NCI-H1092 treated with DMSO at 0.1 percent for 48 hours (cell line): ENCODE measurements at regions not wholly inside any gene's neighbourhood (a gene's known extent, or its start where the extent isn't known, plus 50 kb on each side); places are given as distances from the start of the nearest gene placed in this dataset.
"Not testable (repeated sequence)": the region's sequence is repeated elsewhere in the genome, so short reads cannot be mapped to it uniquely, and the experiment has no call there.

Experiments
- DNase-seq: peaks from one replicate; lab custom pipeline; 2025; lab: John Stamatoyannopoulos, UW

DNA sequence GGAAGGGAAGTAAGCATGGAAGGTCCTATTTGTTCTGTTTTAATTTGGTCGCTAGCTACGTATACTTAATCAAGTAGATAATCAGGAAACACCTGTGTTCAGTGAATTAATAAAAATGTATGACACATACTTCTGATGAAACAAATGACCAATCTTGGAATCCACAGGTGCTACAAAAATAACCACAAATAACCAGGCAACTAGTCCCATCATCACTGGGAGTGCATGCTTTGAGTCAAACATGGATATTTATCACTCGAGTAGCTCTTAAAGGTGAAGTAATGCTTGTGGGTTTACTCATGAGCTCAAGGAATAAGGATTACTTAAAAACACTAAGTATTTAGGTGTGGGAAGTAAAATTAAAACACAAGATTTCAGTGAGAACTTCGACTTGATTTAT is 285.6 kb upstream of the ID4 start:
- no peak for DNase-seq

DNA sequence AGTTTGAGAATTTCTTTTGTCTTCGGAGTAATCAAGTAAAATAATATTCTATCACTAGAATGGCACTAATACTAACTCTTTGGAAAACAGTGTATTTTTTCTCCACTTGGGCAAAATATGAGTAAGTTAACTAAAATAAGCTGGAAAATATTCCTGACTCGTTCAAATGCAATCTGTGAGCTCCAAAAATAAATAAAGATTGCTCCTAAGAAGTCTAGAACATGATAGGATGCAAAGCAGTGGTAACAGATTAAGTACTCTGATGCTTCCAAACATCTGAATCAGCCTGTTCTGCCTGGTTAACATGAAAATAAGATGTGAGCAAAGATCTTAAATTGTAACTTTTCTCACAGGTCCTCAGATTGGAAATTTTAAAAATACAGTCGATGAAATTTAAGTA is 285.1 kb upstream of the ID4 start:
- no peak for DNase-seq

DNA sequence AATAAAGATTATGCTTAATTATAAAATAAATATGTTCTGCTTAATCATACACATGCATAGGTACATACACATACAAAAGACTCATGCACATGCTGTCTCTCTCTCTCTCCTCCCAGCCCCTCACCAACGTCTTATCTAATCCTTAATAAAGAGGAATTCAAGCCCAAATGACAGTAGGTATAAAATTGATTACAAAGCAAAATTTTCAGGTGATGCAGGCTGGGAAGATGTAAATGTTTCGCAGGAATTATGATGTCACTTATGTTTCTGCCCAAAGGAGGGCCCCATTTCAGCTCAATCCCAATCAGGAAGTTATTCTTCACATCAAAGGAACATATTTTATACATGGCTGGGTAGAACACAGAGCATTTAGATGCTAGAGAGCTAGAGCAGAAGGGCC is 284.6 kb upstream of the ID4 start:
- no peak for DNase-seq

DNA sequence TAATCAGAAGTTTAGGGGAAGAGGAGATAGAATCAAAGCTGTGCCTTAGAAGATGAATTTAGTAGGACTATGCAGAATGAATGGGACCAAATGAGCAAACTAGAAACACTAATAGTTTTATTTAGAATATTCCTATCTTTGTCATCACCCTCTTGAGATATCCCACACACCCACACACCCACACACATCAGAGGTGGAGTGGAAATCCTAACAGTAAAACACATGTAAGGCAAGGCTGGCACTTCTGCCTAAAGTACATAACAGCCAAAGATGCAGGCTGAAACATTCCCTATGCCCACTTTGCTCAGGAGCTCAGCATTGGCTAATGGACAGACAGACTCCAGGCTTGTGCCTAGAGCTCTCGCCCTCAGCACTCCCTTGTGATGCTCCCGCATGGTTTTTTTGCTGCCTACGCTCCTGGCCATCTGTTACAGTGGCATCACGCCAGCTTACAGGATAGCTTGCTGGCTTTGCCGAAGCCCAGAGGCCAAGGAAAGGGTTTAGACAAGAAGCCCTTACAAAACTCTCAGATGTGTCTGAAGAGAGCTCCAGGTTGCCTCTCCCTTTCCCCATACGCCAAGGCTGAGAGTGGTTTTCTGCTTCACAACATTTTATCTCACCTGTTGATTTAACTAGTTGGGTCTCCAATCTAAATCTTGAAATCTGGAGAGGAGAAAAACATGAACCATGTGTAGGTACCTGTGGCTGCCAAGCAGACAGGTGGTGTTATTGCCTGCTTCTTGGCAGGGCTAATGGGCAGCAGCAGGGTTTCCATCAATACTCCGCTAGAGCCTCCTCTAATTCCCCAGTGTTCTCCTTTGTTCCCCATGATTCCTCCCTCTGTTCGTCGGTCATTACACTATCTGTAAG is 282.6 kb upstream of the ID4 start:
- peak; percentile 95 for DNase-seq

DNA sequence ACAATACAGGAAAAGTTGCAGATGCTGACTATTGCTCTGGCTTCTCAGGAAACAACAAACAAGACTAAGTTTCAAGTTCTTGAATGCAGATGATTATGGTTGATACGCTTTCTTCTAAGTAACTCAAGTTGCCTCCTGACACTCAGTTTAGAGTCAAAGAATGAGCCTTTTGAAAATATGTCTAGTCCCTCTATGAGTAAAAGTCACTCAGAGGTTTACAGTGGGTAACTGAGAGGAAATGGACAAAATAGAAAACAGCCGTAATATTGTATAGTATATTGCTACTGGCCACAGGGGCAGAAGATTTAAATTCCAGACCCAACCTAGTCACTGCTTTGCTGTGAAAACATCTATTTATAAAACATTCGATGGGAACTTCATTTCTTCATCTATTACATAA is 280.0 kb upstream of the ID4 start:
- no peak for DNase-seq

DNA sequence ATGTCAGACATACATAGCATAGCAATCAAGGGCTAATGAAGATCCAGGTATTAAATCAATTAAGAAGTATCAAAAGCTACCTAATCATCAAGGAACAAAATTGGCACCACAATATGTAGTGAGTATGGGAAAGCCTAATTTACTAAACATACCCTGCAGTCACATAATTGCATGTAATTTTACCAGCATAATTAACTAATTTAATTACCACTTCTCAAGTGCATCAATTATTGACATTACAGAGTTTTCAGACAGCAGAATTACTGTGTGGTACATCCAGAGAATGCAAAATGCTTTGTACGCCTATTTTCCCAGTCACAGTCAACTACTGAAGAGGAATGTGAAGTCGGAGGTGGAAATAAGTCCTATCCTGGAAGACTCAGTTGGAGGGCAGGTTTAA is 279.0 kb upstream of the ID4 start:
- no peak for DNase-seq

DNA sequence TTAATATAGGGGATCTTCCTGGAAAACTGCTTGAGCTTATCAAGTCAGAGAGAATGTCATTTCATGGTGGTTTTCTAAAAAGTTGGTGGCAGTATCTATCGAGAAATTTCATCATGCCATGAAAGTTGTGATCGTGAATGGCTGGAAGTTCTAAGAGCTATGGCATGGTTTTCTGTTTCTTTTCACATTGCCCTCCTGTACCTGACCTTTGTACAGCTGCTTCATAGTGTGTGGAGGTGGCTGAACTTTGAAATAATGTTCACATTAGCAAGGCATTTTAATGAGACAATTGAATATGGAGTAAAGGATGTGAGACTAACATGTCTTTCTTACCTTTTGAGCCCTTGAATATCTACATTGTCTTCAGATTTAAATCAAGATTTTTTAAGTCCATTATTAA is 278.2 kb upstream of the ID4 start:
- DNase-seq: no peak

DNA sequence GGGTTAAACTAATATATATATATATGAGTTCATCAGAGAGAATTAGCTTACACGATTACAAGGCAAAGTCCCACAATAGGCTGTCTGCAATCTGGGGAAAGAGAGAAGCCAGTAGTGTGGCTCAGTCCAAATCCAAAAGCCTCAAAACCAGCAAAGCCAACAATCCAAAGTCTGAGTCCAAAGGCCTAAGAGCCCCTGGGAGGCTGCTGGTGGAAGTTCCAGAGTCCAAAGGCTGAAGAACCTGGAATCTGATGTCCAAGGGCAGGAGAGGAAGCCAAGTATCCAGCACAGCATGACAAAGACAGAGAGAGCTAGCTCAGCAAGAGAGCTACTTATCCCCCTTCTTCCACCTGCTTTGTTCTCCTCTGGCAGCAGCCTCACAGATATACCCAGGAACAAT is 274.7 kb upstream of the ID4 start:
- no peak for DNase-seq

DNA sequence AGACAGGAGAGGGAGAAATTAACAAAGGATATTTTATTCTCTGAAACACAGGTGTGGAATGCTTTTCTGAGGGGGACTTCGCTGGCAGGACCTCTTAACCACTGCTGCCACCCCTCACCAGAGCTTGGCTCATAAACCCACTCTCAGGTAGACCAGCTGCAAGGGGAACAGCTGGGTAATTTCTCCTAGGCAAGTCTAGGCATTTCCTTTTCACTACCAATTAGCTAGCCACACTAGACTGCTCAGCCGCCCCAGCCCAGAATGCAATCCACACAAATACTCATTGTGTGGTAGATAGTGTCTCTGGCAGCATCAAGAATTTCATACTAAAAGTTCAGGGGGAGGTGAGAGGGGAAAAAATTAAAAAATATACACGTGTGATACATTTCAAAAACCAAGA is 267.6 kb upstream of the ID4 start:
- no peak for DNase-seq

DNA sequence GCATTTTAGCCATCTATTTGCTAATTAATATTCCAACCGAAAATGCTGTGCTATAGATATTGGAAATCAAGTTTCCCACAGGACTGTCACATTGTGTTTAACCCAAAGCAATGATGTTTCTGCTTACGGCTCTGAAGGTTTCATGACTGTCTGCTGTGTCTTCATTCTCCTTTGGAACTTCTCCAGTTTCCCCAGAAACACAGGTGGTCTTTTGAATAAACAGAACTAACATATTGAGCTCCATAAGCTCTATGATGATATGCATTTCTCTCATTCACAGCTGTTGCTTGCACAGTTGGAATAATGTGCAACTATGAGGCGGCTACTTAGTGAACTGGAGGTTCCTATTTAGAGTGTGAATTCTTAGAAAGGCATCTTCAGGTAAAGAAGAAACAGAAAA is 266.0 kb upstream of the ID4 start:
- no peak for DNase-seq

DNA sequence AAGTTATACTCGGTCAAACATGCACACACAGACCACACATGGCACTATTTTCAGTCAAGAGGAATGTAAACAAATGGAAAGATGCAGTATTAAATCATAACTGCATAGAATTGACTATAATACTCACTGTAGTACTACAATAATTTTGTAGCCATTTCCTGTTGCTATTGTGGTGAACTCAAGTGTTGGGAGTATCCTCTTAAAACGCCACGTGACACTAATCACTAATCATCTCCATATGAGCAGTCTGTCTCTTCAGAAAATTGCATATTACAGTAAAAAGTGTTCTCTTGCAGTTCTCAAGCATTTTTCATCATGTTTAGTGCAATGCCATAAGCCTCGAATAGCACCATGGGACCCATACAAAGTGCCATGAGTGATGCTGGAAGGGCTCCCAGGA is 258.7 kb upstream of the ID4 start:
- no peak for DNase-seq

DNA sequence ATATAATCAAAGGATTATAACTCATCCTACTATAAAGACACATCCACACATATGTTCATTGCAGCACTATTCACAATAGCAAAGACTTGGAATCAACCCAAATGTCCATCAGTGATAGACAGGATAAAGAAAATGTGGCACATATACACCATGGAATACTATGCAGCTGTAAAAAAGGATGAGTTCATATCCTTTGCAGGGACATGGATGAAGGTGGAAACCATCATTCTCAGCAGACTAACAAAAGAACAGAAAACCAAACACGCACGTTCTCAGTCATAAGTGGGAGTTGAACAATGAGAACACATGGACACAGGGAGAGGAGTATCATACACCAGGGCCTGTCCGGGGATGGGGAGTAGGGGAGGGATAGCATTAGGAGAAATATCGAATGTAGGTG is 253.0 kb upstream of the ID4 start:
- DNase-seq: not testable (repeated sequence)

DNA sequence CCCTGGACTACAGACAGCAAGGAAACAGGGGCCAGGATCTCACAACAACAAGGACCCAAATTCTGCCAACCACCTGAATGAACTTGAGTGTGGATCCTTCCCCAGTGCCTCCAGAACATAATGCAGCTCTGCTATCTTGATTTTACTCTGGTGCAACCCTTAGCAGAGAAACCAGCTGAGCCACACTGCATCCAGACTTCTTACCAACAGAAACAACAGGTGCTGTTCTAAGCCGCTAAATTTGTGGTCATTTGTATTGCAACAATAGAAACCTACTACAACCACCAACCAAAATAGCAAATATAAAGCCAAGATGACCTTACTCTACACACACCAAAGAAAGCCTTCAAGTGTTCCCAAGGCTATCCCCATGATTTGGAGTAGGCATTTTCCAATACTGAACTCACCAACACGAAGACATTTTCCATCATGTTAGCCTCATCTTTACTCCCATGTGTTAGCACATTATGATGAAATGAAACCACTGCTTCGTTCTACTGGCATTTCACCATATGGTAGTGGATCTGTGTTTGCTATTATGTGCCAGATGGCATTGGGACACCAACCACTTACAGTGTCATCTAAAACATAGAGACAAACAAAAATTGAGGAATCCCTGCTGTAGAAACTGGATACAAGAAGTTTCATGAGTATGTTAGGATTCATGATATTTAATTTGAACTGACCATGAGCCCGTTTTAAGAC is 249.8 kb upstream of the ID4 start:
- no peak for DNase-seq

DNA sequence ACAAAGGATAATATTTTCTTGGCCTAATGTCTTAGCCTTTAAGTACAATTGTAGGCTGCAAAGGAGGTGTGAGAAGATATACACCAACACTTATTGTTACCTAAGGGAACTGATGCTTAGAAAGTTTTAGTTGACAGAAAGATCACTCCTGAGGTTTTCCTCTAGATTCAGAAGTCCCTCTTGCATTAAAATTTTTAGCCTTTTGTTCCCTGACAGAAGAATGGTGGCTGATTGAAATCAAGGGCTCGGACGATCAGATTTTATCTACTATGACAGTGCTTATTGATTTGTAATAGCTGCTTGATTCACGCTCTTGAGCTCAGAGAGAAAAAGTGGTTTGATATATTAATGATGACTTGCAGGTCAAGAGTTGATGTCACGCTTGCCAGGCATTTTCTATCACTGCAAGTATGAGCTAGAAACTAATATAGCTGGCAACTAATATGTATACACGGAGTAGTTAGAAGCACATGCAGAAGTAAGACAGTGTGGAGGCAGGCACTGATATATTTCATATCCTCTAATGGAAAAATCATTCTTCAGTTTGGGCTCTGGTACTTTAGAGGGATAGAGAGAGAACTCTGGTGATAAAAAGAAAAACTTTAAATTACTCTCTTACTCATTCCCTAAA is 246.6 kb upstream of the ID4 start:
- DNase-seq: no peak

DNA sequence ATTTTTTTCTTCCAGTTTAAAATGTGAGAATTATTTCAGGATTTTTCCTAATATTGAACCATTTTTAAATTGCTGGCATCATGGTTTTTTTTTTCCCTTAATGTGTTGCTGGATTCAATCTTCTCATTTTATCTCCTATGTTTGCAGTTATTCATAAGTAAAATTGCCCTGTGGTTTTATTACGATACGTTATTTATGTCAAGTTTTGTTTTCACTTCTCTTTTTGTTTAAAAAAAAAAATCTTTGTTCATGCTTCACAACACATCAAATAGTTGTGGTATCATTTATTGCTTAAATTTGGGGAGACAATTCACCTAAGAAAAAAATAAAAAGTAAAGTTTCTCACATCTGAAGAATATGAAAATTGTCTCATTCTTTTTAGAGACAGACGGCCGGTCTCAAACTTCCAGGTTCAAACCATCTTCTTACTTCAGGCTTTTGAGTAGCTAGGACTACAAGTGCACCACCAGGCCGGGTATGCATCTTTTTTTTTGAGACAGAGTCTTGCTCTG is 239.3 kb upstream of the ID4 start:
- no peak for DNase-seq

DNA sequence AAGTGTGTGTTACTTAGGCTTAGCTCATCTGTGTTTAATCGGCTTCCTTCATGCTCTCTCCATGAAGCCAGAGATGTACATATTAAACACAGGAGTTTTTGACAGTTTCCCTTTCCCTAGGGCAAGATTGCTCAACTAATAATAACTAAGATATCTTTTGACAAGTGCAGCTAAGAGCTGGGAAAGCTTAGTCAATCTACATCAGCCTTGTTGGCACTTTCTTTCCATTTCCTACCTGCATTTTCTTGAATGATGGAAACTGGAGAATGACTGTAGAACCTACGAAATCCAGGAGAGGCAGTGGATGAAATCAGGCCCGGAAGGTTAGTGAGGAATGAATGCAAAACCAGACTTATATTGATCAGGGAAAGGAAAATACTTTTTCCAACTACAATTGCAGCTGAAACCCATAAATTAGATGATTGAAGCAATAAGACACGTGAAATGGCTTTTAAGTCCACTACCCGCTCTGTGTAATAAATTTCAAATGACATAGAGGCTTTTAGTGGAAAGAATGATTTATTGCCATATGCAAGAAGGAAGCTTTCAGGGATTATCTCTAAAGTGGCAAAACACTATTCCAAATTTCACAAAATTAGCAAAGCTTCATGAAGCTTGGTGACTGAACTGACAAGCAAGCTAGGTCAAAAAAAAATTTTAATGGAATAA is 237.2 kb upstream of the ID4 start:
- DNase-seq: no peak

DNA sequence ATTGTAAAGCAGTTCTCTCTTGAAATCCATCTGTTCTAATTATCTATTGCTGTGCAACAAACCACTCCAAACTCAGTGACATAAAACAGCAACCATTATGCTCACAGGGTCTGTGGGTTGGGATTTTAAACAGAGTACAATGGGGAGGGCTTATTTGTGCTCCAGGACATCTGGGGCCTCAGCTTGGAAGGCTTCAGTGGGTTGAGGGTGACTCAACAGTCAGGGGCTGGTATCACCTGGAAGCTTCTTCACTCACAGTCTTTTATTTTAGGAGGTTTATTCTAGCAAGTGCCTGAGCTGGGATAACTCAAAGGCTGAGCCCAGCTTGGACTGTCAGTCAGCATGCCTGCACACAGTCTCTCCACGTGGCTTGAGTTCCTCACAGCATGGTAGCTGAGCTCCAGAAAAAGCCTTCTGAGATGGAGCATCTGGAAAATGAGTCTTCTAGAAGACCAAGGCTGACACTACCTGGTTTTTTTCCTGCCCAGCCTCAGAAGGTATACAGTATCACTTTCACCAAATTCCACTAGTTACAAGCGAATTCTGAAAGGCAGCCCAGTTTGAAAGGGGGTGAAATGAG is 234.6 kb upstream of the ID4 start:
- DNase-seq: no peak

DNA sequence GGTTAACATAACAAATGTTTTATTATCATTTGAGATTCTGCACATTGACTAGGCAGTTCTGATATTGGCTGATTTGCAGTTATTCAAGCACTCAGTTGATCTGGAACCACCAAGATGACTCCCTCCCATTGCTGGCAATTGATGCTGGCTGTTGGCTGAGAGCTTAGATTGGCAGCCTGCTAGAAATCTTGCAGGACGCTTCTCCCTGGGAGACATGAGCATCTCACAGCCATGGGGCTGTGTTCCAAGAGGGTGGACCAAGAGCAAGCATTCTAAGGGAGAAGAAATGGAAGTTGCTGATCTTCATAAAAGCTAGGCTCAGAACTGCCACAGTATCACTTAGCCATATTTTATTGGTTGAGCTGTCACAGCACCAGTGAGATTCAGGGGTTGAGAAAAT is 233.4 kb upstream of the ID4 start:
- DNase-seq: no peak

DNA sequence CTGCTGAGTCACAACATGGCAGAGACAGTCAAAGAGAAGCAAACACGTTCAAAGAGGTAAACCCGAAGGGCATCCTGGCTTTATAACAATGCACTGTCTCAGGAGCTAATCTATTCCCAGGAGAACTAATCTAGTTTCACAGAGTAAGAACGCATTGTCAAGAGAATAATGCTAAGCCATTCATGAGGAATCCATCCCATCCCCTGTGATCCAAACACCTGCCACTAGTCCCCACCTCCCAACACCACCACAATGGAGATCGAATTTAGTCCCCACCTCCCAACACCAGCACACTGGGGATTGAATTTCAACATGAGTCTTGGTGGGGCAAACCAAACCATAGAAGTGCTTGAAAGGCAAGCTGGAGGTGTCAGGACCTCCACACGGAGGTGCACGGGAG is 231.5 kb upstream of the ID4 start:
- no peak for DNase-seq

DNA sequence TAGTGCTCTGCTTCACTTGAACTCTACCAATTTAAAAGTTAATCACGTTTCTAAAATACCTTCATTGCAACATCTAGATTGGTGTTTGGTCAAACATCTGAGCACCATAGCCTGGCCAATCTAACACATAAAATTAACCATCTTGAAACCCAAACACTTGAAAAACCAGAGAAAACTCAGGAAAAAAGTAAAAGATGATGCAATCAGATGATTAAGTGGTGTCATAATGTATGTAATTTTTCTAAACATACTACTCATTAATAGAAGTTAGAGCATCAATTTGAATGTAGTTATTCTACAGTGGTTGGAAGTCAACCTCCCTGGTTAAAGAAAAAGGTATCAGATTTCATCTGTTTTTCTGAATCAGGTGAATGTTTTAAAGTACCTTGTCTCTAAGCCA is 228.6 kb upstream of the ID4 start:
- DNase-seq: no peak

DNA sequence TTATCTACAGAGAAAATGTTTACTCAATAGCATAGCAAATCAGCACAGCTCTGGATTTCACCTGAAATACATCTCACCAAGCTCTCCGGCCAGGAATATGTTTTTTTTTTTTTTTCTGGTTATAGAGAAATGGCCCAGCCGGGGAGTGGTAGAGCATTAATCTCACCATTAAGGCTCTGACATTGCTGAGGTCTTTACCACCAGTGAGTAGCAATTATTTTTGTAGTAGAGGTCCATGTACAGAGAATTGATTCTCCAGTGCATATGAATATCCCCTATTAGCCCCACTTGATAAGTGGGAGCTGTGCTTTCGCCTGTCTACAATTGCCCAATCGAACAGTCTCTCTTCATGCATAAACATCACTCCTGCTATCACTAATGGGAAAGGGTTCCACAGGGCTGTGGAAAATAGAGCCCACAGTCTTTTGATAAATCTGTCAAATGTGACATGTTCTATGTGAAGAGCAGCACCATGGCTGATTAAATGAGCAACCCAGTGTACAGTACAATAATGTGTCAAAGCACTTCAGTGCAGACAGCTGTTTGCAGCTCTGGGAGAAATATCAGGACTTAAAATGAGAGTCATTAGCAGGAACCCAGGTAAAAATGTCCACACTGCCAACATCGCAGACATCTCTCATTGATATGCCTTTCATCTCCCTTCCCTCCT is 227.1 kb upstream of the ID4 start:
- no peak for DNase-seq
